HepG2 (cell line): ENCODE measurements at regions not wholly inside any gene's neighbourhood (a gene's known extent, or its start where the extent isn't known, plus 50 kb on each side); places are given as distances from the start of the nearest gene placed in this dataset.

ENCODE experiments used
- EZH2 ChIP-seq: conservative IDR thresholded peaks from 2 replicates; pipeline ENCODE4 v1.6.1; 2012; ENCODE audit warnings: mild to moderate bottlenecking, low read depth, low read length, moderate library complexity
- MYC ChIP-seq: sonication (generic); formaldehyde crosslinking; IDR thresholded peaks from 2 replicates; pipeline ENCODE4 v1.9.0; 2021; ENCODE audit warnings: missing genetic modification reagents, borderline replicate concordance
- PAWR ChIP-seq: sonication (generic); formaldehyde crosslinking; IDR thresholded peaks from 2 replicates; pipeline ENCODE4 v1.4.0; 2020; ENCODE audit warnings: missing genetic modification reagents, mild to moderate bottlenecking, borderline replicate concordance
- RNF2 ChIP-seq: fragments of 450-650 bp; conservative IDR thresholded peaks from 2 replicates; pipeline ENCODE4 v1.6.1; 2016; ENCODE audit warnings: low read depth
- SMC3 ChIP-seq: IDR thresholded peaks from 2 replicates; pipeline ENCODE4 v1.6.1; 2011; ENCODE audit warnings: low read length, improper control_type of control experiment
- SOX13 ChIP-seq, 3 experiments: fragments of 450-650 bp in 1 of 3; sonication (generic) in 1 of 3; formaldehyde crosslinking in 1 of 3; IDR thresholded peaks in 2 of 3; conservative IDR thresholded peaks in 1 of 3; 2 replicates each; pipeline versions ENCODE4 v1.5.0 to v1.6.1; 2016 to 2020; ENCODE audit warnings: antibody characterized with exemption in 1 of 3, mild to moderate bottlenecking in 1 of 3, missing compliant biosample characterization in 1 of 3, missing genetic modification reagents in 1 of 3, moderate library complexity in 1 of 3
- SP1 ChIP-seq, 2 experiments: fragments of 450-650 bp in 1 of 2; sonication (generic) in 1 of 2; formaldehyde crosslinking in 1 of 2; IDR thresholded peaks; 2 replicates each; pipeline versions ENCODE4 v1.4.0 to v1.6.1; 2016 to 2020; ENCODE audit warnings: missing genetic modification reagents in 1 of 2
- ZNF460 ChIP-seq: sonication (generic); formaldehyde crosslinking; IDR thresholded peaks from 2 replicates; pipeline ENCODE4 v1.5.1; 2020; ENCODE audit warnings: missing genetic modification reagents, mild to moderate bottlenecking, borderline replicate concordance
- ZNF616 ChIP-seq: sonication (generic); formaldehyde crosslinking; IDR thresholded peaks from 2 replicates; pipeline ENCODE4 v1.5.0; 2020; ENCODE audit warnings: low read depth, mild to moderate bottlenecking, missing genetic modification reagents
- TF ChIP-seq, protein P1 (sequence below): sonication (generic); formaldehyde crosslinking; IDR thresholded peaks from 2 replicates; pipeline ENCODE4 v1.5.0; 2020; ENCODE audit warnings: mild to moderate bottlenecking, missing genetic modification reagents, moderate library complexity
- TF ChIP-seq, protein P2 (sequence below): sonication (generic); formaldehyde crosslinking; IDR thresholded peaks from 2 replicates; pipeline ENCODE4 v1.4.0; 2020; ENCODE audit warnings: missing genetic modification reagents, borderline replicate concordance
- TF ChIP-seq, protein P3 (sequence below): sonication (generic); formaldehyde crosslinking; IDR thresholded peaks from 2 replicates; pipeline ENCODE4 v1.4.0; 2020; ENCODE audit warnings: missing genetic modification reagents

DNA sequence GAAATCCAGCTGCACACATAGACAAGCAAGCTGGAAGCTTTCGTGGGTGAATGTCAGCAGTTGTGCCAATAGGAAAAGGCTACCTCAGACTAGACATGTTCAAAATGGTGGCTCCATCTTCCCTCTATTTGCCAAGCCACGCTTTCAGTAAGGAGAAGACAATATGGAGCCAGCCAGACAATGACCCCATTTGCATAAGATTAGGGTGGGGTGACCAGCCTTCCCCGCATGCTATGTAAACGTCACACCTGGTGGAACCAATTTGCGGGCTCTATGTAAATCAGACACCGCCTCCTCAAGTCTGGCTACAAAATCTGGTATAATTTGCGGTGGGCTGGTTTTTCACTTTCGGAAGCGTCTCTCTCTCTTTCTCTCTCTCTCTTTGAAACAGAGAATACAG is 297.4 kb upstream of the PCDH15 start:
- TF ChIP-seq, protein P1, sequence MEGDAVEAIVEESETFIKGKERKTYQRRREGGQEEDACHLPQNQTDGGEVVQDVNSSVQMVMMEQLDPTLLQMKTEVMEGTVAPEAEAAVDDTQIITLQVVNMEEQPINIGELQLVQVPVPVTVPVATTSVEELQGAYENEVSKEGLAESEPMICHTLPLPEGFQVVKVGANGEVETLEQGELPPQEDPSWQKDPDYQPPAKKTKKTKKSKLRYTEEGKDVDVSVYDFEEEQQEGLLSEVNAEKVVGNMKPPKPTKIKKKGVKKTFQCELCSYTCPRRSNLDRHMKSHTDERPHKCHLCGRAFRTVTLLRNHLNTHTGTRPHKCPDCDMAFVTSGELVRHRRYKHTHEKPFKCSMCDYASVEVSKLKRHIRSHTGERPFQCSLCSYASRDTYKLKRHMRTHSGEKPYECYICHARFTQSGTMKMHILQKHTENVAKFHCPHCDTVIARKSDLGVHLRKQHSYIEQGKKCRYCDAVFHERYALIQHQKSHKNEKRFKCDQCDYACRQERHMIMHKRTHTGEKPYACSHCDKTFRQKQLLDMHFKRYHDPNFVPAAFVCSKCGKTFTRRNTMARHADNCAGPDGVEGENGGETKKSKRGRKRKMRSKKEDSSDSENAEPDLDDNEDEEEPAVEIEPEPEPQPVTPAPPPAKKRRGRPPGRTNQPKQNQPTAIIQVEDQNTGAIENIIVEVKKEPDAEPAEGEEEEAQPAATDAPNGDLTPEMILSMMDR (CRISPR knock-in tag) = no peak
- TF ChIP-seq SP1 (IDR thresholded peaks at IDR 0.05) = no peak
- TF ChIP-seq SP1 (CRISPR knock-in tag; IDR thresholded peaks at IDR 0.05) = no peak
- TF ChIP-seq SOX13 (IDR thresholded peaks at IDR 0.05) = no peak
- no peak for TF ChIP-seq SOX13 (CRISPR knock-in tag; conservative IDR thresholded peaks at IDR 0.05 in 1 of 2, IDR thresholded peaks at IDR 0.05 in 1 of 2)
- TF ChIP-seq ZNF460 (CRISPR knock-in tag) = no peak
- TF ChIP-seq MYC (CRISPR knock-in tag) = no peak
- no peak for TF ChIP-seq RNF2
- TF ChIP-seq PAWR = no peak
- TF ChIP-seq, protein P2, sequence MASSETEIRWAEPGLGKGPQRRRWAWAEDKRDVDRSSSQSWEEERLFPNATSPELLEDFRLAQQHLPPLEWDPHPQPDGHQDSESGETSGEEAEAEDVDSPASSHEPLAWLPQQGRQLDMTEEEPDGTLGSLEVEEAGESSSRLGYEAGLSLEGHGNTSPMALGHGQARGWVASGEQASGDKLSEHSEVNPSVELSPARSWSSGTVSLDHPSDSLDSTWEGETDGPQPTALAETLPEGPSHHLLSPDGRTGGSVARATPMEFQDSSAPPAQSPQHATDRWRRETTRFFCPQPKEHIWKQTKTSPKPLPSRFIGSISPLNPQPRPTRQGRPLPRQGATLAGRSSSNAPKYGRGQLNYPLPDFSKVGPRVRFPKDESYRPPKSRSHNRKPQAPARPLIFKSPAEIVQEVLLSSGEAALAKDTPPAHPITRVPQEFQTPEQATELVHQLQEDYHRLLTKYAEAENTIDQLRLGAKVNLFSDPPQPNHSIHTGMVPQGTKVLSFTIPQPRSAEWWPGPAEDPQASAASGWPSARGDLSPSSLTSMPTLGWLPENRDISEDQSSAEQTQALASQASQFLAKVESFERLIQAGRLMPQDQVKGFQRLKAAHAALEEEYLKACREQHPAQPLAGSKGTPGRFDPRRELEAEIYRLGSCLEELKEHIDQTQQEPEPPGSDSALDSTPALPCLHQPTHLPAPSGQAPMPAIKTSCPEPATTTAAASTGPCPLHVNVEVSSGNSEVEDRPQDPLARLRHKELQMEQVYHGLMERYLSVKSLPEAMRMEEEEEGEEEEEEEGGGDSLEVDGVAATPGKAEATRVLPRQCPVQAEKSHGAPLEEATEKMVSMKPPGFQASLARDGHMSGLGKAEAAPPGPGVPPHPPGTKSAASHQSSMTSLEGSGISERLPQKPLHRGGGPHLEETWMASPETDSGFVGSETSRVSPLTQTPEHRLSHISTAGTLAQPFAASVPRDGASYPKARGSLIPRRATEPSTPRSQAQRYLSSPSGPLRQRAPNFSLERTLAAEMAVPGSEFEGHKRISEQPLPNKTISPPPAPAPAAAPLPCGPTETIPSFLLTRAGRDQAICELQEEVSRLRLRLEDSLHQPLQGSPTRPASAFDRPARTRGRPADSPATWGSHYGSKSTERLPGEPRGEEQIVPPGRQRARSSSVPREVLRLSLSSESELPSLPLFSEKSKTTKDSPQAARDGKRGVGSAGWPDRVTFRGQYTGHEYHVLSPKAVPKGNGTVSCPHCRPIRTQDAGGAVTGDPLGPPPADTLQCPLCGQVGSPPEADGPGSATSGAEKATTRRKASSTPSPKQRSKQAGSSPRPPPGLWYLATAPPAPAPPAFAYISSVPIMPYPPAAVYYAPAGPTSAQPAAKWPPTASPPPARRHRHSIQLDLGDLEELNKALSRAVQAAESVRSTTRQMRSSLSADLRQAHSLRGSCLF (CRISPR knock-in tag) = no peak
- TF ChIP-seq EZH2 = no peak
- TF ChIP-seq SMC3 = no peak
- TF ChIP-seq ZNF616 (CRISPR knock-in tag) = no peak
- TF ChIP-seq, protein P3, sequence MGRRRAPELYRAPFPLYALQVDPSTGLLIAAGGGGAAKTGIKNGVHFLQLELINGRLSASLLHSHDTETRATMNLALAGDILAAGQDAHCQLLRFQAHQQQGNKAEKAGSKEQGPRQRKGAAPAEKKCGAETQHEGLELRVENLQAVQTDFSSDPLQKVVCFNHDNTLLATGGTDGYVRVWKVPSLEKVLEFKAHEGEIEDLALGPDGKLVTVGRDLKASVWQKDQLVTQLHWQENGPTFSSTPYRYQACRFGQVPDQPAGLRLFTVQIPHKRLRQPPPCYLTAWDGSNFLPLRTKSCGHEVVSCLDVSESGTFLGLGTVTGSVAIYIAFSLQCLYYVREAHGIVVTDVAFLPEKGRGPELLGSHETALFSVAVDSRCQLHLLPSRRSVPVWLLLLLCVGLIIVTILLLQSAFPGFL (CRISPR knock-in tag) = no peak
